ENCODE measurements at regions not wholly inside any gene's neighbourhood (a gene's known extent, or its start where the extent isn't known, plus 50 kb on each side); places are given as distances from the start of the nearest gene placed in this dataset.

DNA sequence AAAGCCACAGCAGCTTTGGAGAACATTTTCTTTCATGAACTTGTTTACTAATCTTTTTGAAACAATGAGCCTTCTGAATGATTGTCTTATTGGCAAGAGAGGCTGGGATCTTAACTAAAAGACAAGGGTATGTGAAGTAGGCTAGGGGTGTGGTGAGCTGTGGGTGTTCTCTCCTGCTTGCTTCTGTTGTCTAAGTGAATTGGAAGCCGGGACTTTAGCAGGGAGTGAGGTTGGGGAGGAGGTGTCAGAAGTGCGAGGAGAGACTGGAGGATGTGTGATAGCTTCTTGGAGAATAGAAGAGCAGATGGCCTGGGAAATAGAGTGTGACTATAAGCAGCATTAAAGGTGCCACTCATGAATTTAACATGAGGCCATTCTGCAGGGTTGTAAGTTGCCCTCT, 562.8 kb downstream of the UTRN start:
- BruUV-seq (replicated peaks), result no TSS peak
- H3K27me3 ChIP-seq (ENCODE audit: control insufficient read depth, insufficient read depth, low read length), result no peaks in the 10 kb centered on the region
- DNase-seq (ENCODE audit: low read depth, low spot score) (no peak), ATAC-seq (no peak)
- H3K4me1 ChIP-seq (ENCODE audit: control insufficient read depth, insufficient read depth, low read length), result no peaks in the 10 kb centered on the region
- peaks cover 2% of the 10 kb centered on the region; the same call in 1 of the 2 replicates for H3K36me3 ChIP-seq (ENCODE audit: control insufficient read depth, insufficient read depth, low read length)
- intact Hi-C loops (cut with micrococcal nuclease; ENCODE audit: unreplicated experiment), result no loop called here
- CTCF ChIA-PET, result no interaction called here
- H3K4me3 ChIP-seq (ENCODE audit: low read depth in 2 of 2, low read length in 2 of 2), result no peak overlapping the region
- H3K27ac ChIP-seq (ENCODE audit: low read length), result no peak overlapping the region
- no peak for TF ChIP-seq SIN3A (IDR thresholded peaks at IDR 0.05; ENCODE audit: borderline replicate concordance, insufficient read depth, low read depth, low read length)
- TF ChIP-seq, protein P1, sequence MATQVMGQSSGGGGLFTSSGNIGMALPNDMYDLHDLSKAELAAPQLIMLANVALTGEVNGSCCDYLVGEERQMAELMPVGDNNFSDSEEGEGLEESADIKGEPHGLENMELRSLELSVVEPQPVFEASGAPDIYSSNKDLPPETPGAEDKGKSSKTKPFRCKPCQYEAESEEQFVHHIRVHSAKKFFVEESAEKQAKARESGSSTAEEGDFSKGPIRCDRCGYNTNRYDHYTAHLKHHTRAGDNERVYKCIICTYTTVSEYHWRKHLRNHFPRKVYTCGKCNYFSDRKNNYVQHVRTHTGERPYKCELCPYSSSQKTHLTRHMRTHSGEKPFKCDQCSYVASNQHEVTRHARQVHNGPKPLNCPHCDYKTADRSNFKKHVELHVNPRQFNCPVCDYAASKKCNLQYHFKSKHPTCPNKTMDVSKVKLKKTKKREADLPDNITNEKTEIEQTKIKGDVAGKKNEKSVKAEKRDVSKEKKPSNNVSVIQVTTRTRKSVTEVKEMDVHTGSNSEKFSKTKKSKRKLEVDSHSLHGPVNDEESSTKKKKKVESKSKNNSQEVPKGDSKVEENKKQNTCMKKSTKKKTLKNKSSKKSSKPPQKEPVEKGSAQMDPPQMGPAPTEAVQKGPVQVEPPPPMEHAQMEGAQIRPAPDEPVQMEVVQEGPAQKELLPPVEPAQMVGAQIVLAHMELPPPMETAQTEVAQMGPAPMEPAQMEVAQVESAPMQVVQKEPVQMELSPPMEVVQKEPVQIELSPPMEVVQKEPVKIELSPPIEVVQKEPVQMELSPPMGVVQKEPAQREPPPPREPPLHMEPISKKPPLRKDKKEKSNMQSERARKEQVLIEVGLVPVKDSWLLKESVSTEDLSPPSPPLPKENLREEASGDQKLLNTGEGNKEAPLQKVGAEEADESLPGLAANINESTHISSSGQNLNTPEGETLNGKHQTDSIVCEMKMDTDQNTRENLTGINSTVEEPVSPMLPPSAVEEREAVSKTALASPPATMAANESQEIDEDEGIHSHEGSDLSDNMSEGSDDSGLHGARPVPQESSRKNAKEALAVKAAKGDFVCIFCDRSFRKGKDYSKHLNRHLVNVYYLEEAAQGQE (IDR thresholded peaks at IDR 0.05; ENCODE audit: insufficient read depth in 1 of 2, low read depth in 2 of 2, low read length in 1 of 2), result no peak
- TF ChIP-seq POLR2AphosphoS5 (IDR thresholded peaks at IDR 0.05; ENCODE audit: low read depth, low read length), result no peak
- no peak for TF ChIP-seq TCF7L2 (IDR thresholded peaks at IDR 0.05; ENCODE audit: low read depth, low read length)
- TF ChIP-seq, protein P2, sequence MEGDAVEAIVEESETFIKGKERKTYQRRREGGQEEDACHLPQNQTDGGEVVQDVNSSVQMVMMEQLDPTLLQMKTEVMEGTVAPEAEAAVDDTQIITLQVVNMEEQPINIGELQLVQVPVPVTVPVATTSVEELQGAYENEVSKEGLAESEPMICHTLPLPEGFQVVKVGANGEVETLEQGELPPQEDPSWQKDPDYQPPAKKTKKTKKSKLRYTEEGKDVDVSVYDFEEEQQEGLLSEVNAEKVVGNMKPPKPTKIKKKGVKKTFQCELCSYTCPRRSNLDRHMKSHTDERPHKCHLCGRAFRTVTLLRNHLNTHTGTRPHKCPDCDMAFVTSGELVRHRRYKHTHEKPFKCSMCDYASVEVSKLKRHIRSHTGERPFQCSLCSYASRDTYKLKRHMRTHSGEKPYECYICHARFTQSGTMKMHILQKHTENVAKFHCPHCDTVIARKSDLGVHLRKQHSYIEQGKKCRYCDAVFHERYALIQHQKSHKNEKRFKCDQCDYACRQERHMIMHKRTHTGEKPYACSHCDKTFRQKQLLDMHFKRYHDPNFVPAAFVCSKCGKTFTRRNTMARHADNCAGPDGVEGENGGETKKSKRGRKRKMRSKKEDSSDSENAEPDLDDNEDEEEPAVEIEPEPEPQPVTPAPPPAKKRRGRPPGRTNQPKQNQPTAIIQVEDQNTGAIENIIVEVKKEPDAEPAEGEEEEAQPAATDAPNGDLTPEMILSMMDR (IDR thresholded peaks at IDR 0.05), result no peak
- in situ Hi-C loops (cut with HindIII; ENCODE audit: low pct_unique_long_range_greater_than_20kb, low sequenced_read_pairs), result no loop called here
- POLR2A ChIA-PET, result no interaction called here
- no peaks in the 10 kb centered on the region for H3K9me3 ChIP-seq (ENCODE audit: control insufficient read depth, insufficient read depth, low read depth, low read length)

DNA sequence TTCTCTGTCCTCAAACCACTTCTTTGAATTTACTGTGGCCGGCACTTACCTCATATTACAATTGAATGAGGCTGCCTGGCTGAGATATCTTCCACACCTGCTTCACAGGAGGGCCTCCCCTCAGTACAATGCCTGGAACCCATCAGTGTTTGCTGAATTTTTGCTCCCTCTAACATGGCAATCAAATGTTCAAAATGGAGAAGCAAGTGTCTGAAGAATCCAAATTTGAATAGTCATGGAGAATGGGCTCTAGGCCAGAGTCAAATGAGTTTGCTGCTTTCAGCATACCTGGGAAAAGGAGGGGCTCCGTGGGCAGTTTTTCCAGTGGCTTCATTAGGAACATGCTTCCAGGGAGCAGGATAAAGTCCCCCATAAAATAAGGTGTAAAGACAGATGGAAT, 564.8 kb downstream of the UTRN start:
- ChIA-PET POLR2A (no interaction called here), CTCF (no interaction called here)
- ATAC-seq (no peak), DNase-seq (ENCODE audit: low read depth, low spot score) (no peak)
- H3K27me3 ChIP-seq (ENCODE audit: control insufficient read depth, insufficient read depth, low read length), result no peaks in the 10 kb centered on the region
- no peaks in the 10 kb centered on the region for H3K4me1 ChIP-seq (ENCODE audit: control insufficient read depth, insufficient read depth, low read length)
- in situ Hi-C loops (cut with HindIII; ENCODE audit: low pct_unique_long_range_greater_than_20kb, low sequenced_read_pairs), result no loop called here
- intact Hi-C loops (cut with micrococcal nuclease; ENCODE audit: unreplicated experiment), result no loop called here
- H3K36me3 ChIP-seq (ENCODE audit: control insufficient read depth, insufficient read depth, low read length), result no peaks in the 10 kb centered on the region; the same call in 1 of the 2 replicates
- H3K4me3 ChIP-seq (ENCODE audit: low read depth in 2 of 2, low read length in 2 of 2), result no peak overlapping the region
- H3K27ac ChIP-seq (ENCODE audit: low read length), result no peak overlapping the region
- TF ChIP-seq TCF7L2 (IDR thresholded peaks at IDR 0.05; ENCODE audit: low read depth, low read length) (no peak), POLR2AphosphoS5 (IDR thresholded peaks at IDR 0.05; ENCODE audit: low read depth, low read length) (no peak), SIN3A (IDR thresholded peaks at IDR 0.05; ENCODE audit: borderline replicate concordance, insufficient read depth, low read depth, low read length) (no peak)
- TF ChIP-seq, protein P1 (IDR thresholded peaks at IDR 0.05; ENCODE audit: insufficient read depth in 1 of 2, low read depth in 2 of 2, low read length in 1 of 2), result no peak
- TF ChIP-seq, protein P2 (IDR thresholded peaks at IDR 0.05), result no peak
- no peaks in the 10 kb centered on the region for H3K9me3 ChIP-seq (ENCODE audit: control insufficient read depth, insufficient read depth, low read depth, low read length)
- BruUV-seq (replicated peaks), result no TSS peak
